ENCODE measurements at regions not wholly inside any gene's neighbourhood (a gene's known extent, or its start where the extent isn't known, plus 50 kb on each side); places are given as distances from the start of the nearest gene placed in this dataset.

- DNase-seq (no peak), ATAC-seq (no peak)
- intact Hi-C loops (cut with micrococcal nuclease), result no loop called here
Measured at GRCh38 chr9:17021387-17021970, 113.4 kb upstream of the CNTLN start.

GRCh38 chr9:17019398-17019797 is 115.4 kb upstream of the CNTLN start:
- intact Hi-C loops (cut with micrococcal nuclease), result no loop called here
- no peak for DNase-seq
- ATAC-seq, result no peak

- DNase-seq, result no peak
- intact Hi-C loops (cut with micrococcal nuclease), result no loop called here
- ATAC-seq, result no peak
Measured at GRCh38 chr9:17018540-17019196, 116.2 kb upstream of the CNTLN start.

- ATAC-seq (peak; percentile 82), DNase-seq (peak; percentile 33)
- intact Hi-C loops (cut with micrococcal nuclease), result no loop called here
Measured at GRCh38 chr9:17017931-17018491, 116.8 kb upstream of the CNTLN start.

GRCh38 chr9:17013891-17014290 is 120.9 kb upstream of the CNTLN start:
- DNase-seq (no peak), ATAC-seq (no peak)
- intact Hi-C loops (cut with micrococcal nuclease), result no loop called here

GRCh38 chr9:17013010-17013409 is 121.8 kb upstream of the CNTLN start:
- intact Hi-C loops (cut with micrococcal nuclease), result no loop called here
- ATAC-seq, result no peak
- no peak for DNase-seq

- DNase-seq, result no peak
- ATAC-seq, result no peak
- intact Hi-C loops (cut with micrococcal nuclease), result no loop called here
Measured at GRCh38 chr9:17011880-17012279, 123.0 kb upstream of the CNTLN start.

GRCh38 chr9:17009071-17009470 is 125.8 kb upstream of the CNTLN start:
- DNase-seq (no peak), ATAC-seq (no peak)
- intact Hi-C loops (cut with micrococcal nuclease), result no loop called here

- ATAC-seq (peak; percentile 78), DNase-seq (peak; percentile 45)
- intact Hi-C loops (cut with micrococcal nuclease), result no loop called here
Measured at GRCh38 chr9:17005056-17005823, 129.6 kb upstream of the CNTLN start.

- intact Hi-C loops (cut with micrococcal nuclease), result no loop called here
- ATAC-seq, result no peak
- no peak for DNase-seq
Measured at GRCh38 chr9:17004500-17004899, 130.3 kb upstream of the CNTLN start.

GRCh38 chr9:17003576-17004240 is 131.1 kb upstream of the CNTLN start:
- DNase-seq (no peak), ATAC-seq (no peak)
- intact Hi-C loops (cut with micrococcal nuclease), result no loop called here

GRCh38 chr9:16996901-16997491 is 126.5 kb upstream of the BNC2 start:
- intact Hi-C loops (cut with micrococcal nuclease), result no loop called here
- ATAC-seq (no peak), DNase-seq (no peak)

GRCh38 chr9:16992138-16992537 is 121.7 kb upstream of the BNC2 start:
- no peak for ATAC-seq
- no peak for DNase-seq
- intact Hi-C loops (cut with micrococcal nuclease), result no loop called here

GRCh38 chr9:16987026-16987425 is 116.6 kb upstream of the BNC2 start:
- ATAC-seq (no peak), DNase-seq (no peak)
- intact Hi-C loops (cut with micrococcal nuclease), result no loop called here

GRCh38 chr9:16986556-16986955 is 116.1 kb upstream of the BNC2 start:
- ATAC-seq (no peak), DNase-seq (no peak)
- intact Hi-C loops (cut with micrococcal nuclease), result no loop called here

- no peak for DNase-seq
- intact Hi-C loops (cut with micrococcal nuclease), result no loop called here
- peak; percentile 74 for ATAC-seq
Measured at GRCh38 chr9:16985559-16986348, 115.3 kb upstream of the BNC2 start.

- DNase-seq (no peak), ATAC-seq (no peak)
- intact Hi-C loops (cut with micrococcal nuclease), result no loop called here
Measured at GRCh38 chr9:16982780-16983310, 112.4 kb upstream of the BNC2 start.

- ATAC-seq, result no peak
- no peak for DNase-seq
- intact Hi-C loops (cut with micrococcal nuclease), result no loop called here
Measured at GRCh38 chr9:16976427-16976826, 106.0 kb upstream of the BNC2 start.
